ENCODE measurements at regions not wholly inside any gene's neighbourhood (a gene's known extent, or its start where the extent isn't known, plus 50 kb on each side); places are given as distances from the start of the nearest gene placed in this dataset.
"Not testable (repeated sequence)": the region's sequence is repeated elsewhere in the genome, so short reads cannot be mapped to it uniquely, and the experiment has no call there.

DNA sequence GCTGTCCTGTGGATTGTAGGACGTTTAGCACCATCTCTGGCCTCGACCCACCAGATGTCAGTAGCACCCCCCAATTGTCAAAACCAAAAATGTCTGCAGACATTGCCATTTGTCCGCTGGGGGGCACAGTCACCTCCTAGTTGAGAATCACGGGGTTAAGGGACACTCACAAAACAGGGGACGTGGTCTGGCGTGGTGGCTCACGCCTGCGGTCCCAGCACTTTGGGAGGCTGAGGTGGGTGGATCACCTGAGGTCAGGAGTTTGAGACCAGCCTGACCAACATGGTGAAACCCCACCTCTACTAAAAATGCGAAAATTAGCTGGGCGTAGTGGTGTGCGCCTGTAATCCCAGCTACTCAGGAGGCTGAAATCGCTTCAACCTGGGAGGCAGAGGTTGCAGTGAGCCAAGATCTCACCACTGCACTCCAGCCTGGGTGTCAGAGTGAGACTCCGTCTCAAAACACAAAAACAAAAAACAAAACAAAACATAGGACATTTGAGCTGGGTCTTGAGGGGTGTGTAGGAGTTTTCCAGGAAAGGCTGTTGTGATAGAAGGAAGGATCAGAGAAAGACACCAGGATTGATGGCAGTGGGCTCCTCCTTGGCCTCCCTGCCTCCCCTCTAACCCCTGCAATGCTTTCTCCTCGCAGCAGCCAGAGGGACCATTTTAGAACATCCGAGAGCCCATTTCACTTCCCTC, 171.8 kb upstream of the GSE1 start:
- DNase-seq (ENCODE audit: low read depth in 2 of 2) = no peak

DNA sequence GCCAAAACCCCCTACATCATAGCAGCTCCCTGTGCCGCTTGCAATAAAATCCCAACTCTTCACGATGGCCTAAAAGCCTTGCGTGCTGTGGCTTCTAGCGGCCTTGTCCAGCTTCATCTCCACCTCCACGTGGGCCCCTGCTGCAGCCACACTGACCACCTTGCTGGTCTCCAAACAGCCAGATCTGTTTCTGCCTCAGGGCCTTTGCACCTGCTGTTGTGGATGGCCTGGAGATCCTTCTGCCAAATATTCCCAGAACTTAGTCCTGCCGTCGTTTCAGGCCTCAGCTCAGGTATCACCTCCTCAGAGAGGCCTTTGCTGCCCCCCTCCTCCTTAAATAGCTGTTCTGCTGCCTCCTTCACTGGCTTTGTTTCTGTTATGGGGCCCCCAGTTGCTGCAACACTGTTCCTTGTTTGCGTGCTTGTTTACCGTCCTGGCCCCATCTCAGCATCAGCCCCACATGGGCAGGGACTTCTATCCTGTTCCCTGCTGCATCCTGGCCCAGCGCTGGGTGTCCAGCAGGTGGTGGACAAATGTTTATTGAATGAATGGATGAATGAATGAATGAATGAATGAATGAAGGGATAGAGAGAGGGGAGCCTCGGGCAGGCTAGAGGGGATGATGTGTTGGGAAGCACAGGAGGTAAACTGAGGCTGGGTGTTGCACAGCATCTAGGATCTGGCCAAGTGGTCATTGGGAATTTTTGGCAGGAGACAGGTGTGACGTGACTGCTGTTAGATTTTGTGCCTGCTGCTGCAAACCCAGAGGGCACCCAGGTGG, 171.0 kb upstream of the GSE1 start:
- DNase-seq (ENCODE audit: low read depth in 2 of 2) = no peak

DNA sequence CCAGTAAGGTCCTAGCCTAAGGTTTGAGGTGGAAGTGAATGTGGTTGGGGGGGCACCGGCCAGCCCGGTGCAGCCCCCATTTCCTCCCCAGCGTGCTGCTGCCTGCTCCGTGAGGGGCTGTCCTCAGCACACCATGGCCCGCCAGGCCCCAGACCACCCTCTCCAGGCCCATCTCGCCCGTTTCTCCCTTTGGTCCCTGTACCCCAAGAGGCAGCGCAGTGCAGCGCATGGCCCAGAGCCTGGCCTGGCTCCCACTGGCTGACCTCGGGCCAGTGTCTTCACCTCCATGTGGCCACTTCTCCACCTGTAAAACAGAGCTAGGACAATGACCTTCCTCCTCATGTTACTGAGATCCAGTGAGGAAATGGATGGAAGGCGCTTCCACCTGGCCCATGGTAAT, 170.0 kb upstream of the GSE1 start:
- DNase-seq (ENCODE audit: low read depth in 2 of 2) = no peak

DNA sequence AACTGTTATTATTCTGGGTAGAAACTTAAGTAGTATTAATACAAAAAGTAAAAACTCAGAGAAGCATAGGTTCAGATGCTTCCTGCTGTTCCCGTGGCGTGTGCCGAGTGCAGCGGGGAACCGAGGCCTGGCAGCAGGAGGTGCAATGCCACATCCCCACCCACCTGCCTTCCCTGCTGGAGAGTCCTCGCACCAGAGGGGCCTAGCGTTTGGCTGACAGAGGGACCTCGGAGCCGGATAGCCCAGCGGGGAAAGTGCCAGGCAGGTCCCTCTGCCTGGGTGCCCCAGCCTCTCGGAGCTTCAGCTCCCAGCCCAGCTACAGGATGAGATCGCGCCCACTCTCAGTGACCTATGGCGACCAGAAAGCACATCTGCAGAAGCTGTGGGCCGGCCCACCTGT, 169.6 kb upstream of the GSE1 start:
- no peak for DNase-seq (ENCODE audit: low read depth in 2 of 2)

DNA sequence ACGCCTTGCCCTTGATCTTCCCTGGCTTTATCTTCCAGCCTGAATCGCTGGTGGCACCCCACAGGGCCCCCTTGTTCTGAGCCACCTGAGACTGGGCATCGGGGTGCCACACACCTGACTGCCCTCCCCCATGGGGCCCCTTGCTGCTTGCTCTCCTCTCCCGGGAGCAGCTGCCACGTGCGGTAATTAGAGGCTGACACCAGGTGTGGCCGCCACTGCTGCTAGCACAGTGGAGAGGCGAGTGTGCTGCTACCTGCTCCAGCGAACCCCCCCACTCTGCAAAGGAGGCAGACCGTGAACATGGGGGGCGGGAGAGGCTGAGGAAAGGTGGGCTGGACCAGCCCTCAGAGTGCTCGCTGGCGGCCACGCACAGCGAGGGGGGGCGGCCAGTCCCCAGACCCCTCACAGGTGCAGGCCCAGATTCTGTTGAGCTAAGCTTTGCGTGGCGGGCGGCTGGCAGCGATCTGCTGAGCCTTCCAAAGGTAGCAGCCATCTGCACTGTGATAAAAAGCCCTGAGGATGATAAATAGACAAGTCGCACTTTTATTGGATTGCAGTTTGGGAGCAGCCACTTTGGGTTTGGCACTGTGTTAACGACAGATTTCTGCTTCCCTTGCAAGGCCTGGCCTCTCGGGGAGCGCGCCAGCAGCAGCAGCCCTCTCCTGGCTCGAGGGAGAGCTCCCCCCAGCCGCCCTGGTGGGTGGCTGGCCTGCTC, 167.9 kb upstream of the GSE1 start:
- DNase-seq (ENCODE audit: low read depth in 2 of 2) = no peak

DNA sequence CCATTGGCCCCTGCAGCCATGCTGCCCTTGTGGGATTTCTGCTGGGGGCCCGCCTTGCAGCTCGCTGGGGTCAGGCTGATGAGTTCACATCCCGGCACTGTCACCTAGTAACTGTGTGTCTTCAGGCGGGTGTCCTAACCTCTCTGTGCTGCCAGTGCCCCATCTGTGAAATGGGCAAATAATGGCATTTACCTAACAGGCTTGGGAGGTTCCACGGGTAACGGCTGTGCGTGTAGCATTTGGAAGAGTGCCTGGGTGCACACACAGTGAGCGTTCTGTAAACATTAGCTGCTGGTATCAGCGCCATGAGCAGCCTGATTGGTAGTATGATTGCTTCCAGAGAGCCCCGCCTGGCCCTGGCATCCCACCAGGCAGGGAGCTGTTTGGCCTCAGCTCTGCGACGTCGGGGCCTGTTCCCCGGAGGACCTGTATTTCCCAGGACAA, 167.3 kb upstream of the GSE1 start:
- no peak for DNase-seq (ENCODE audit: low read depth in 2 of 2)

DNA sequence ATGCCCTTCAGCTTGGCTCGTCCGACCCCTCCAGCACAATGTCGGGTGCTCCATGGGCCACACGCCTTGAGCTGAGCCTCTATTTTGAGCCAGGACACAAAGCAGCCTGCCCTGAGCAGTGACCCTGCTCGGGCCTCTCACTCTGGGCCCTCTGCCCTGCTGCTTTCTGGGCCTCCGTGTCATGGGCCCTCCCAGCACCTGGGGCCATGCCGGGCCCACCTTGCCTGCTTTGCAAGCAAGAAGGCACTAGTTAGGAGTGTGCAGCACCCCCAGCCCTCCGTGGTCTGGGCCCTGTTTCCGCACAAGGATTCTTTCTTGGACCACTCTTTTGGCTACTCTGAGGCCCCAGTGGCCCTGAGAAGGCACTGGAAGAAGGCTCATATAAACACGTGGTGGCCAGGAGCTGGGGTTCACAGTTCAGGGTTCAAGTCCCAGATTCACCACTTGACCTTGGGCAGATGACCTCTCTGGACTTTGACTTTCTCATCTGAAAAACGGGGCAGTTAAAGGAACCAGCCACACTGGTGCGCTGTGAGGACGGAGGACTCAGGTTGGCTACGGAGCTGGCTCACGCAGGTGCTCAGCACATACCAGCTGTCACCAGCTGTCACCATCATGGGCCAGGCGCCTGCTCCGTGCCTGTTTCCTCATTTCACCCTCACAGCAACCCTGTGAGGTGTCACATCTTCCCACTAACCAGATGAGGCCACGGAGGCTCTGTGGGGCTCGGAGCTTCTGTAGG, 166.0 kb upstream of the GSE1 start:
- DNase-seq (ENCODE audit: low read depth in 2 of 2) = no peak

DNA sequence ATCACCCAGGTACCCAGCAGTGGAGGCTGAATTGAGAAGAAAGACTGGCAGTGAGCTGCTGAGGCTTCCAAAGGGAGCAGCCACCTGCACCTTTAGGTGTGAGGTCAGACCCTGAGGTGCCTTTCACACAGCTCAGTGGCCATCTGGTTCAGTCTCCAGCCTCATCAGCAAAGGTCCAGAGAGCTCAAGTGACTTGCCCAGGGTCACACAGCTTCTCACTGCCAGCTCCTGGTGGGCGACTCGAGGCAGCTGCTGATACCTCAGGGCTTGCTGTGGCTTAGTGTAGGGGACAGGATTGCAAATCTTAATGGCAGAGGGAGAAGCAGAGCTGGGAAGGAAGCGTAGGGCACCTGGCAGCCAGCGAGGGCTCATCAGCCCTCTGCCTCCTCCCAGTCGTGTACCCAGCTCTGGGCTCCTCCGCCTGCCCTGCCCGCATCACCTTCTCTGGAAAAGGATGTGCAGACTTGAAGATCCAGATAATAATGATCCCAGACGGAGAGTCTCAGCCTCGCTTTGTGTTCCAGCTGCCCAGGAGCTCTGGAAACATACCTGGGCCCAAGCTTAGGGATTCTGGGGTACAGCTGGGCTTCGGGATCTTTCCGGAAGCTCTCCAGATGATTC, 165.3 kb upstream of the GSE1 start:
- DNase-seq (ENCODE audit: low read depth in 2 of 2) = no peak

DNA sequence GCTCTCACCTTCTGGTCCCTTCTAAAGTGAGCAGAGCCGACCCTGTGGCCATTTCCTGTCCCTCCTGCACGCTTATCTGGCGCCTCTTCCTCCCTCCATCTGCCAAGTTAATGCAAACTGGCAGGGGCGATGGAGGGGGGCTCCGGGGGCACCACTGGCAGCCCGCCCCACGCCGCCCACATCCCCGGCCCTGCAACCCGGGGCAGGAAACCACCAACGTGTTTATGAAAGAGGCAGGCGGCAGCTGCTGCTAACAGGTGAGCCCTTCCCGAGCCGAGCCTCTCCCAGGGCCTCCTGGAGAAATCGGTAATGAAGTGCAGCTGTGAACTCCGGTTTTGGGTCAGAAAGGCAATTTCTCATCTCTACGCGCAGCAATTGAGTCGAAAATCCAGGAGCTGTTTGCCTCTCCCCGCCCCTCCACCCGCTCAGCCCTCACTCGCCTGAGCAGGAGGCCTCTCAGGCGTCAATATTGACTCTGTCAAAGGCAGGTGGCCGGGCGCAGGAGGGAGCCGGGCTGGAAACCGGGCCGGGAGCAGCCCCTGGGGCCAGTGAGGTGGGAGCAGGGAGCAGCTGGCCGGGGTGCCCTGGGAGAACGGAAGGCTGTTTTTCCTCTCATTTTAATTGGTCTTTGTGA, 164.4 kb upstream of the GSE1 start:
- no peak for DNase-seq (ENCODE audit: low read depth in 2 of 2)

DNA sequence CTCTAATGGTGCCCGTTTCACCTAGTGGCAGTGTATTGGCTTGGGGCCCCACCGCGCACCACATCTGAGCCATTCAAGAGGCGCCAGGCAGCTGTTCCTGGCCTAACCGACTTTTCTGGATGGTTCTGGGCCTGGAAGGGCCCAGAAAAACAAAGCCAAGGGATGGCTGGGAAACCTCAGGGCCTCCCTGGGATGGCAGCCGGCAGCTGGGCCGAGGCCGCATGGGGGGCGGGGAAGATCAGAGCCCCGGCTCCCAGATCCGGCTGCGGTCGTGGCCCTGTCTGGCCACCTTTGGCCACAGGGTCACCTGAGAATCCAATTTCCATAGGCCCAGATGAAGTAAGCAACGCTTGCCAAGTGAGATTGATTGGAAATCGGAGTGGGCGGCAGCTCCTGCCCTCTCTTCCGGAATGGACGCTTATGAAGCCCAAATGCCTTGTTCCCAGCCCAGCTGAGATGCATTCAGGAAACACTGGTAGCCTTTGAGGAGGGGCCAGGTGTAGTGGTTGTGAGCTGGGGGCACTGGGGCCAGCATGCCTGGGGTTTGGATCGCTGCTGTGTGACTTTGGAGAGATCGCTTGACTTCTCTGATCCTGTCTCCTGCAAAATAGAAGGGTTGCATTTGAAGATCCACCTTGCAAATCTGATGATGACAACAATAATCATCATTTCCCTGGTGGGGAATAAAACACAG, 163.8 kb upstream of the GSE1 start:
- DNase-seq (ENCODE audit: low read depth in 2 of 2) = no peak

DNA sequence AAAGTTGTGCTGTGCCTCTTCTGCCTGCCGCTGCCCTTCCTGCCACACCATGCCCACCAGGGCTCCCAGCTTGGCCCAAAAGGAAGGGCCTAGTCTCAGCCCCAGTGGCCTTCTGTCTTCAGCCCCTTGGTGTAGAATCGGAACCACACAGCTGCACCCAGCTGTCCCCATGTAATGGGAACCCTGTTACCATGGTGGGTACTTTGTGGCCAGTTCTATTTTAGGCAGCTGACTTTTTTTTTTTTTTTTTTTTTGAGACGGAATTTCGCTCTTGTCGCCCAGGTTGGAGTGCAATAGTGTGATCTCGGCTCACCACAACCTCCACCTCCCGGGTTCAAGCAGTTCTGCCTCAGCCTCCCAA, 163.3 kb upstream of the GSE1 start:
- no peak for DNase-seq (ENCODE audit: low read depth in 2 of 2)

DNA sequence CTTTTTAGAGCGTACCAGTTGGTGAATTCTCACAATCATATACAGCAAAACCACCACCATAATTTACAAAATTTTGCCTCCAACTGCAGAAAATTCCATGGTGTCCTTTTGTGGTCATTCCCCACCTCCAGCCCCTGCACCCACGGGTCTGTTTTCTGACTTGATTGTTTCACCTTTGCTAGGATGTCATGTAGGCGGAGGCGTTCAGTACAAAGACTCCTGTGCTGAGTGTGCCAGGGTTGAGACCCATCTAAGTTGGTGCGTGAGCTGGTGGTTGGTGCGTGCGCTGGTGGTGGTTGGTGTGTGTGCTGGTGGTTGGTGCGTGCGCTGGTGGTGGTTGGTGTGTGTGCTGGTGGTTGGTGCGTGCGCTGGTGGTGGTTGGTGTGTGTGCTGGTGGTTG, 162.0 kb upstream of the GSE1 start:
- DNase-seq (ENCODE audit: low read depth in 2 of 2) = not testable (repeated sequence)

DNA sequence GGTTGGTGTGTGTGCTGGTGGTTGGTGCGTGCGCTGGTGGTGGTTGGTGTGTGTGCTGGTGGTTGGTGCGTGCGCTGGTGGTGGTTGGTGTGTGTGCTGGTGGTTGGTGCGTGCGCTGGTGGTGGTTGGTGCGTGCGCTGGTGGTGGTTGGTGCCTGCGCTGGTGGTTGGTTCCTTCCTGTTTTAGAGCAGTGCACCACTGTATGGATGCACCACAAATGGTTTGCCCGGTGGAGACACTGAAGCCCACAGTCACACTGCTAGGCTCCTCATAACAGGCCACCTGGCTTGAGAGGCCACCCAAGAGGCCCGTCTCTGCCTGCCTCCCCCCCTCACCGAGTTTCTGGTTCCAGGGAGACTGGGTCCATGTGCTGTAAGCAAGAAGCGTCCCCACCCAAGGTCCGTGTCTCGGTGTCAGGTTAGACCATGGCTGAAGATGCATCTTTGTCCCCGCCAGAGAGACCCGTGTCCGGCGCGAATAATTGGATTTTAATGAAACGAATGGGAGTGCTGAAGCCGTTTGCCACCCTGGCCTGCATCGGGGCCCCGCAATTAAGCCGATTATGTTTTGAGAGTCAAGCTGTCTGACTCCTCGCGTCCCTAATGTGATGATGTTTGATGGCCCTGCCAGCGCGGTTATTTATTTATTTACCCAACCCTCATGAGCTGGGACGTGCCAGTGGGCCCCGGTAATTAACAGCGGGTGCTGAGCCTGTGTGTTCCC, 161.3 kb upstream of the GSE1 start:
- no peak for DNase-seq (ENCODE audit: low read depth in 2 of 2)

DNA sequence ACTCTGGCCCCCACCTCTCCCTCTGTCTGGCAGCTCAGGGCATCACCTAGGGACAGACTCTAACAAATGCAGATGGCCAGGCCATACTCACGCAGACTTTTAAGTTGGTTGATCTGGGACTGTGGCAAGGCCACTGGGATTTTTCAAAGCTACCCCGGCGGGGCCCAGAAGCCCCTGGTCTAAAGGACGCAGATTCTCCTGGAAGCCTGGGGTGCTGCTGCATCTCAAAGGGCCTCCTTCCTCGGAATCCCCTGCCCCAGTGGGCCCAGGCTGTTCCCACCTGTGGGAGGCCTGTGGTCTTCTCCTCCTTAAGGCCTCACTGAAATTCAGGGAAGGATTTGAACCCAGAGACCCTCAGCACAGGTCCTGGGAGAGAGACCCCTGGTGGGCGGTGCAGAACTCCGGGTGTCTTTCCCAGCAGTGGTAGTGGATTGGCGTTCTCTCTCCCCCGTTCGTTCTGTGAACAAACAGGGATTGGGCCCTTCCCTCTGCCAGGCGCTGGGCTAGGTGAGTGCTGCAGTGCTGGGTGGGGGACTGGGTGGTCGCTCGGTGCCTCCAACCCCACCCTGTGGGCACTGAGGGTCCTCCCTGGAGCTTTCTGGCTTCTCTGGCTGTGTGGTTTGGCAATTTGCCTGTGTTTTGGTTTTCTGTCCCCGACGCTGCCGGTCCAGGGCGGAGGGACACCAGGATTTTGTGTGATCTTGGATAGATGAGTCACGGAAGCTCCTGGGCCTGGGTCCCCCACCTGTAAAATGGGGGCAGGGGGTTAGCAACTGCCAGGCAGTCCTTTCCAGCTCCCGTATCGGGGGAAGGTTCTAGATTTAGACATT, 160.5 kb upstream of the GSE1 start:
- DNase-seq (ENCODE audit: low read depth in 2 of 2) = no peak

DNA sequence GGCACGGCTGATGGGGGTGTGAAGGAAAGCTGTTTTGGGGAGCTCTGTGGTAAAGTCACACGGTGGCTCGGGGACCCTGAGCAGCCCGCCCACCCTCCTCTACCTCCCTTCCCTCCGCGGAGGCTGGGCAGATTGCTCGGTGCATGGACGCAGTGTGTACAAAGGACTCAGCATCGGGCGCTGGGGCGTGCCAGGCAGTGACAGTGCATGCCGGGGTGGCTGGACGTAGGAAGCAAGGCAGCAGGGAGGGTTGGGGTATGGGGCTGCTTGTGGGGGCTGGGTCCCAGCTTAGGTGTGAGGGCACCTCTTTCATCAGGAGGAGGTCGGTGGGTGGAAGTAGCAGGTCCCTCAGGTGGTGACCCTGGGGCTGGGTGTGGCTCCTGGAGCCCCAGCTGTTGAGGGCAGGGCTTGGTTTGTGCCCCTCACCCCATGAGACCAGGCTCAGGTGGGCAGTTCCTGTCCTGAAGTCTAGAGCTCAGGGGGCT, 159.9 kb upstream of the GSE1 start:
- no peak for DNase-seq (ENCODE audit: low read depth in 2 of 2)

DNA sequence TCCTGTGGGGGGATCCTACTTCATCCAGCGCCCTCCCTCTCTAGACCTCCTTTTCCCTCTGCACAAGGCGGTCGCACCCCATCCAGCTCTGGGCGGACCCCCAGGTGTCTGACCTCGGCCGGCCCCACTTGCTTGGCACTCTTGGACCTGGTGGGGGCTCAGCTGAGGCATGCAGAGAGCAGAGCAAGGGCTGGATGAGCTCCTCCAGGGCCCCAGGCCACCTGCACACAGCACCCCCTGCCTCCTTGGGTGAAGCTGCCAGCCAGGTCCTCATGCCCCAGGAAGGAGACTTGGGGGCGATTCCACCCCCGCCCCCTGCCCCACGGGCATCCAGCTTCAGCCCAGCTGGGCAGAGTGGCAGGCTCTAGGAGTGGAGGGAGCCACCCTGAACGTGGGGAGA, 159.4 kb upstream of the GSE1 start:
- no peak for DNase-seq (ENCODE audit: low read depth in 2 of 2)

DNA sequence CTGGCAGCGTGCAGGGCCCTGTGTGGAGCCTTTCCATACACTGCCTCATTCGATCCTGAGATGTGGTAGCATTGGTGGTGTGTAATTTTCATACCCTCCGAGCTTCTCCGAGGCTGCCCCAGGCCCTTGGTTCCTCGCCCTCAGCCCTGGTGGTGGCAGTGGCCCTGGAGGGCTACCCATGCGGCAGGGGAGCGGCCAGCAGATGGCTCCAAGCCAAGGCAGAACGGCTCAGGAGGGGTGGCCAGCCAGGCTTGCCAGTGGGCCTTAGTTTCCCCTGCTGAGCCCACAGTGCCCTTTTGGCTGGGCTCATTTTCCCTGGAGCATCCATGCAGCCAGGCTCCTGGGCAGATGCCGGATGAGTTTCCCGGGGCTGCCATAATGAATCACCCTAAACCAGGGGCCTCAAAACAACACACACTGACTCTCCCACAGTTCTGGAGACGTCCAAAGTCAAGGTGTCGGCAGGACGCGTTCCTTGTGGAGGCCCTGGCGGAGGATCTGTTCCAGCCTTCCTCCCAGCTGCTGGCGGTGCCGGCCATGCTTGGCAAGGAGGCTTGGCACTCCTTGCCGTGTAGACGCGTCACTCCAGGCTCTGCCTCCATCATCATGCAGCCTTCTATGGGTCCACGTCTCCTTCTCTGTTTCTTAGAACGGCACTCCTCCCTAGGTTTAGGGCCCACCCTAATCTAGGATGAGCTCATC, 158.8 kb upstream of the GSE1 start:
- no peak for DNase-seq (ENCODE audit: low read depth in 2 of 2)

DNA sequence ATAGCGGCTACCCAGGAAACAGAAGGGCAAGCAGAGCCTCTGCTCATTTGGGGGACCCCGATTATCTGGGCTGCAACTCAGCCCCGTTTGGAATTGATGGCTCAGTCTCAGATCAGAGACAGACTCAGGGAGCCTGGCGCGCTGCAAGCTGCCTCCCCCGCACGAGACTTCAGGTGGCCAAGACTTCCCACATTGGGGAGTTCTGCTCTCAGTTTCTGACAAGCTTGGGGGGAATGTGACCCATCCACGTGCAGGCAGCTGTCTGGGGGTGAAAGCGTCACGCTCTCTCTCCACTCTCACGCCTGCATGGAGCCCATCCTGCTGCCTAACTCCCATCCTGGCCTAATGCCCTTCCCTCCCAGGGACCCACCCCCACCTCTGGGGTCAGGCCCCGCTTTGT, 157.6 kb upstream of the GSE1 start:
- DNase-seq (ENCODE audit: low read depth in 2 of 2) = no peak

Data from fibroblast of skin of left quadriceps (primary cell).